Panc1 (cell line): ENCODE measurements at regions not wholly inside any gene's neighbourhood (a gene's known extent, or its start where the extent isn't known, plus 50 kb on each side); places are given as distances from the start of the nearest gene placed in this dataset.

Experiments
- ATAC-seq: fragments of 200-7000 bp; cut with Tn5 transposase; 2 replicates; pipeline ENCODE4 v1.9.1; 2020; ENCODE audit warnings: mild to moderate bottlenecking, moderate library complexity
- BruUV-seq: library from RNA; stranded (reverse); fragments of 400-500 nt; replicated peaks from 2 replicates; lab custom pipeline; 2021; lab: Mats Ljungman, UMichigan
- CTCF ChIA-PET: fragments of 300-600 bp; sonication (Branson Sonifier 250); formaldehyde crosslinking; loops from one replicate; lab custom pipeline; 2022; ENCODE audit warnings: antibody characterized with exemption; lab: Charles Lee
- POLR2A ChIA-PET: fragments of 300-600 bp; sonication (Branson Sonifier 250); formaldehyde crosslinking; loops from one replicate; lab custom pipeline; 2022; ENCODE audit warnings: antibody characterized with exemption; lab: Charles Lee
- DNase-seq: peaks from one replicate; pipeline ENCODE4 v3.0.0-alpha.2; 2010; ENCODE audit warnings: low read depth, low spot score
- H3K27ac ChIP-seq: 2 replicates; pipeline ENCODE4 v1.5.1; 2011; ENCODE audit warnings: mild to moderate bottlenecking, low read length, inconsistent platforms
- H3K27me3 ChIP-seq: fragments of 200-500 bp; sonication (Bioruptor generic); 2 replicates; pipeline ENCODE4 v1.6.0; 2014; ENCODE audit warnings: low read length, inconsistent platforms; ENCODE audit not compliant: control insufficient read depth, insufficient read depth
- H3K36me3 ChIP-seq: fragments of 200-500 bp; sonication (Bioruptor generic); 2 replicates; pipeline ENCODE4 v1.5.1; 2014; ENCODE audit warnings: inconsistent platforms, mild to moderate bottlenecking, low read length, moderate library complexity; ENCODE audit not compliant: control insufficient read depth, insufficient read depth
- H3K4me1 ChIP-seq: 2 replicates; pipeline ENCODE4 v1.5.1; 2011; ENCODE audit warnings: inconsistent platforms, mild to moderate bottlenecking, low read length, moderate library complexity; ENCODE audit not compliant: control insufficient read depth, insufficient read depth
- H3K4me3 ChIP-seq, 2 experiments: 2 replicates each; pipeline ENCODE4 v1.5.1; 2011 to 2012; ENCODE audit warnings: low read depth in 2 of 2, low read length in 2 of 2, mild to moderate bottlenecking in 2 of 2, inconsistent platforms in 1 of 2, moderate library complexity in 1 of 2
- H3K9me3 ChIP-seq: fragments of 200-500 bp; sonication (Bioruptor generic); 2 replicates; pipeline ENCODE4 v1.5.1; 2014; ENCODE audit warnings: low read depth, mild to moderate bottlenecking, inconsistent platforms, low read length, moderate library complexity; ENCODE audit not compliant: control insufficient read depth, insufficient read depth
- CTCF ChIP-seq: fragments of 450-650 bp; IDR thresholded peaks from 2 replicates; pipeline ENCODE4 v1.5.1; 2017; ENCODE audit warnings: mild to moderate bottlenecking
- POLR2AphosphoS5 ChIP-seq: IDR thresholded peaks from 2 replicates; pipeline ENCODE4 v1.6.1; 2012; ENCODE audit warnings: mild to moderate bottlenecking, low read depth, low read length, moderate library complexity
- REST ChIP-seq, 2 experiments: IDR thresholded peaks; 2 replicates each; pipeline ENCODE4 v1.6.1; 2011 to 2012; ENCODE audit warnings: low read depth in 2 of 2, control low read depth in 1 of 2, low read length in 1 of 2, mild to moderate bottlenecking in 1 of 2, moderate library complexity in 1 of 2; ENCODE audit not compliant: insufficient read depth in 1 of 2
- SIN3A ChIP-seq: IDR thresholded peaks from 2 replicates; pipeline ENCODE4 v1.6.1; 2012; ENCODE audit warnings: low read depth, mild to moderate bottlenecking, low read length, moderate library complexity, borderline replicate concordance; ENCODE audit not compliant: insufficient read depth
- TCF7L2 ChIP-seq: IDR thresholded peaks from 2 replicates; pipeline ENCODE4 v1.6.1; 2011; ENCODE audit warnings: mild to moderate bottlenecking, low read depth, low read length, inconsistent platforms
- in situ Hi-C: cut with HindIII; loops from 2 replicates; pipeline ENCODE4 v1.10.0; 2016; ENCODE audit warnings: low sequenced_read_pairs, low pct_unique_long_range_greater_than_20kb
- intact Hi-C: fragments of 100-400 bp; cut with micrococcal nuclease; formaldehyde crosslinking; loops from one replicate; pipeline ENCODE4 v1.10.0; 2022; ENCODE audit not compliant: unreplicated experiment

- ATAC-seq (no peak), DNase-seq (no peak)
- ChIA-PET POLR2A (no interaction called here), CTCF (no interaction called here)
- no peaks in the 10 kb centered on the region for H3K9me3 ChIP-seq
- intact Hi-C loops: no loop called here
- no peak for TF ChIP-seq CTCF
- TF ChIP-seq TCF7L2: no peak
- no peak for TF ChIP-seq POLR2AphosphoS5
- TF ChIP-seq REST (IDR thresholded peaks at IDR 0.05; ENCODE audit: insufficient read depth in 1 of 2, low read depth in 2 of 2, low read length in 1 of 2): no peak
- no peak for TF ChIP-seq SIN3A
- H3K27ac ChIP-seq: no peak overlapping the region
- BruUV-seq: no TSS peak
- no peaks in the 10 kb centered on the region for H3K36me3 ChIP-seq
- H3K4me1 ChIP-seq: no peaks in the 10 kb centered on the region
- no peak overlapping the region for H3K4me3 ChIP-seq
- no peaks in the 10 kb centered on the region for H3K27me3 ChIP-seq
- in situ Hi-C loops: no loop called here
Measured at GRCh38 chr14:29380826-29381225, 546.8 kb downstream of the PRKD1 start.

GRCh38 chr14:29388571-29388970 lies 539.1 kb downstream of the PRKD1 start:
- H3K4me3 ChIP-seq: no peak overlapping the region
- in situ Hi-C loops (no loop called here), intact Hi-C loops (no loop called here)
- H3K9me3 ChIP-seq: no peaks in the 10 kb centered on the region
- POLR2A ChIA-PET: no interaction called here
- DNase-seq (no peak), ATAC-seq (no peak)
- CTCF ChIA-PET: no interaction called here
- no peaks in the 10 kb centered on the region for H3K36me3 ChIP-seq
- no peaks in the 10 kb centered on the region for H3K27me3 ChIP-seq
- BruUV-seq: no TSS peak
- H3K27ac ChIP-seq: no peak overlapping the region
- no peaks in the 10 kb centered on the region for H3K4me1 ChIP-seq
- TF ChIP-seq SIN3A: no peak
- TF ChIP-seq REST (IDR thresholded peaks at IDR 0.05; ENCODE audit: insufficient read depth in 1 of 2, low read depth in 2 of 2, low read length in 1 of 2): no peak
- TF ChIP-seq CTCF: no peak
- no peak for TF ChIP-seq POLR2AphosphoS5
- TF ChIP-seq TCF7L2: no peak
